KMS-11 (cell line): ENCODE measurements at regions not wholly inside any gene's neighbourhood (a gene's known extent, or its start where the extent isn't known, plus 50 kb on each side); places are given as distances from the start of the nearest gene placed in this dataset.

ENCODE experiments used
- H2AFZ ChIP-seq: fragments of 200-600 bp; sonication (generic); 2 replicates; pipeline ENCODE4 v1.6.1; 2016; ENCODE audit warnings: antibody characterized with exemption, mixed run types, low read depth
- H3K27ac ChIP-seq: fragments of 200-600 bp; sonication (generic); 2 replicates; pipeline ENCODE4 v1.6.1; 2016; ENCODE audit warnings: mild to moderate bottlenecking, mixed run types
- H3K27me3 ChIP-seq: fragments of 200-600 bp; sonication (generic); 2 replicates; pipeline ENCODE4 v1.6.1; 2017; ENCODE audit warnings: mild to moderate bottlenecking, low read depth, mixed run types, moderate library complexity; ENCODE audit not compliant: insufficient read depth
- H3K36me3 ChIP-seq: fragments of 200-600 bp; sonication (generic); 2 replicates; pipeline ENCODE4 v1.6.1; 2017; ENCODE audit warnings: mild to moderate bottlenecking, mixed run types; ENCODE audit not compliant: insufficient read depth
- H3K4me1 ChIP-seq: fragments of 200-600 bp; sonication (generic); 2 replicates; pipeline ENCODE4 v1.6.1; 2016; ENCODE audit warnings: mild to moderate bottlenecking, low read depth, mixed run types; ENCODE audit not compliant: poor library complexity, severe bottlenecking
- H3K4me2 ChIP-seq: fragments of 200-600 bp; sonication (generic); 2 replicates; pipeline ENCODE4 v1.7.0; 2016; ENCODE audit warnings: mild to moderate bottlenecking, mixed run types
- H3K4me3 ChIP-seq: fragments of 200-600 bp; sonication (generic); IDR thresholded peaks from 2 replicates; pipeline ENCODE4 v1.6.1; 2017; ENCODE audit warnings: low read depth, low read length, mixed read lengths; ENCODE audit not compliant: insufficient read depth
- H3K79me2 ChIP-seq: fragments of 200-600 bp; sonication (generic); 2 replicates; pipeline ENCODE4 v1.6.1; 2016; ENCODE audit warnings: low read depth, mixed run types; ENCODE audit not compliant: insufficient read depth
- H3K9ac ChIP-seq: fragments of 200-600 bp; sonication (generic); 2 replicates; pipeline ENCODE4 v1.6.1; 2016; ENCODE audit warnings: mild to moderate bottlenecking, mixed run types
- H4K20me1 ChIP-seq: fragments of 200-600 bp; sonication (generic); 2 replicates; pipeline ENCODE4 v1.6.1; 2016; ENCODE audit warnings: mild to moderate bottlenecking, mixed run types; ENCODE audit not compliant: insufficient read depth
- CTCF ChIP-seq: fragments of 200-600 bp; sonication (generic); conservative IDR thresholded peaks from 2 replicates; pipeline ENCODE4 v1.6.1; 2017; ENCODE audit warnings: low read depth, mild to moderate bottlenecking, antibody characterized with exemption, low read length, moderate library complexity, mixed read lengths

GRCh38 chr2:125615438-125615837, 1040.5 kb upstream of the GYPC start:
- Histone ChIP-seq H3K27ac (no peak overlapping the region), H3K4me3 (no peak overlapping the region), H3K9ac (no peak overlapping the region), H3K27me3 (no peaks in the 10 kb centered on the region), H3K4me2 (no peak overlapping the region), H4K20me1 (no peaks in the 10 kb centered on the region), H3K4me1 (no peaks in the 10 kb centered on the region), H3K36me3 (no peaks in the 10 kb centered on the region), H3K79me2 (no peaks in the 10 kb centered on the region), H2AFZ (no peak overlapping the region)
- TF ChIP-seq CTCF, result no peak

GRCh38 chr2:125630377-125630776, 1025.6 kb upstream of the GYPC start:
- no peak overlapping the region for H3K27ac ChIP-seq
- no peaks in the 10 kb centered on the region for H4K20me1 ChIP-seq
- H3K36me3 ChIP-seq, result no peaks in the 10 kb centered on the region
- H3K4me1 ChIP-seq, result no peaks in the 10 kb centered on the region
- H3K4me2 ChIP-seq, result no peak overlapping the region
- H3K4me3 ChIP-seq, result no peak overlapping the region
- no peaks in the 10 kb centered on the region for H3K27me3 ChIP-seq
- no peak overlapping the region for H2AFZ ChIP-seq
- H3K79me2 ChIP-seq, result no peaks in the 10 kb centered on the region
- TF ChIP-seq CTCF, result no peak
- H3K9ac ChIP-seq, result no peak overlapping the region

- no peak overlapping the region for H3K27ac ChIP-seq
- no peak overlapping the region for H3K4me3 ChIP-seq
- TF ChIP-seq CTCF, result no peak
- no peaks in the 10 kb centered on the region for H4K20me1 ChIP-seq
- H3K9ac ChIP-seq, result no peak overlapping the region
- H2AFZ ChIP-seq, result no peak overlapping the region
- no peaks in the 10 kb centered on the region for H3K79me2 ChIP-seq
- H3K4me2 ChIP-seq, result no peak overlapping the region
- H3K4me1 ChIP-seq, result no peaks in the 10 kb centered on the region
- H3K36me3 ChIP-seq, result no peaks in the 10 kb centered on the region
- H3K27me3 ChIP-seq, result no peaks in the 10 kb centered on the region
Observed at GRCh38 chr2:125634662-125635061, 1021.3 kb upstream of the GYPC start.

- H3K4me3 ChIP-seq, result no peak overlapping the region
- H3K4me1 ChIP-seq, result no peaks in the 10 kb centered on the region
- H3K36me3 ChIP-seq, result no peaks in the 10 kb centered on the region
- H4K20me1 ChIP-seq, result no peaks in the 10 kb centered on the region
- no peak overlapping the region for H3K9ac ChIP-seq
- H3K4me2 ChIP-seq, result no peak overlapping the region
- H3K27me3 ChIP-seq, result no peaks in the 10 kb centered on the region
- H2AFZ ChIP-seq, result no peak overlapping the region
- H3K79me2 ChIP-seq, result no peaks in the 10 kb centered on the region
- TF ChIP-seq CTCF, result no peak
- H3K27ac ChIP-seq, result no peak overlapping the region
Observed at GRCh38 chr2:125638345-125638744, 1017.6 kb upstream of the GYPC start.

GRCh38 chr2:125642032-125642431, 1013.9 kb upstream of the GYPC start:
- Histone ChIP-seq H2AFZ (no peak overlapping the region), H3K4me3 (no peak overlapping the region), H3K4me2 (no peak overlapping the region), H3K79me2 (no peaks in the 10 kb centered on the region), H3K27ac (no peak overlapping the region), H3K36me3 (no peaks in the 10 kb centered on the region), H4K20me1 (no peaks in the 10 kb centered on the region), H3K27me3 (no peaks in the 10 kb centered on the region), H3K4me1 (no peaks in the 10 kb centered on the region), H3K9ac (no peak overlapping the region)
- no peak for TF ChIP-seq CTCF
